ENCODE measurements at regions not wholly inside any gene's neighbourhood (a gene's known extent, or its start where the extent isn't known, plus 50 kb on each side); places are given as distances from the start of the nearest gene placed in this dataset.

GRCh38 chr4:115171220-115171619 lies 57.8 kb upstream of the NDST4 start:
- TF ChIP-seq CTCF (IDR thresholded peaks at IDR 0.05) (no peak), POLR2AphosphoS5 (IDR thresholded peaks at IDR 0.05) (no peak), EP300 (IDR thresholded peaks at IDR 0.05) (no peak), POLR2A (IDR thresholded peaks at IDR 0.05) (no peak)

Data from suprapubic skin (tissue), 4 donors.